Mucosa of descending colon (tissue), 3 donors: ENCODE measurements at regions not wholly inside any gene's neighbourhood (a gene's known extent, or its start where the extent isn't known, plus 50 kb on each side); places are given as distances from the start of the nearest gene placed in this dataset.
"Not testable (repeated sequence)": the region's sequence is repeated elsewhere in the genome, so short reads cannot be mapped to it uniquely, and the experiment has no call there.

Source experiments
- ATAC-seq: fragments of 200-7000 bp; cut with Tn5 transposase; one replicate; pipeline ENCODE4 v1.9.1; 2020; ENCODE audit warnings: mild to moderate bottlenecking, moderate library complexity
- DNase-seq, 3 donors: peaks; one replicate each; pipeline ENCODE4 v3.0.0-alpha.2; 2020
- H3K36me3 ChIP-seq: fragments of 200-600 bp; one replicate; pipeline ENCODE4 v1.8.0; 2021; ENCODE audit warnings: low read depth, mild to moderate bottlenecking
- H3K4me1 ChIP-seq: fragments of 200-600 bp; one replicate; pipeline ENCODE4 v1.8.0; 2021; ENCODE audit warnings: low read depth, mild to moderate bottlenecking
- H3K4me3 ChIP-seq: fragments of 200-600 bp; one replicate; pipeline ENCODE4 v1.8.0; 2021; ENCODE audit warnings: mild to moderate bottlenecking
- H3K9me3 ChIP-seq: fragments of 200-600 bp; one replicate; pipeline ENCODE4 v1.8.0; 2021; ENCODE audit warnings: mild to moderate bottlenecking
- intact Hi-C, 2 donors: fragments of 100-400 bp; cut with DNase I in 1 of 2; cut with micrococcal nuclease in 1 of 2; formaldehyde crosslinking; loops; one replicate each; pipeline versions ENCODE4 v1.11.0 to v1.11.1; 2022; cut with DNase I, micrococcal nuclease
- TF ChIP-seq, protein P1 (sequence below): fragments of 200-600 bp; IDR thresholded peaks from one replicate; pipeline ENCODE4 v1.8.0; 2022; ENCODE audit warnings: antibody characterized with exemption, mild to moderate bottlenecking
- donor health status: DM: no; HTN: no; CAD: no; lungs with moderate emphysema.
- donor health status: DM: no; HTN: no; CAD: no.
- donor health status: DM: no; HTN: yes; CAD: no.

DNA sequence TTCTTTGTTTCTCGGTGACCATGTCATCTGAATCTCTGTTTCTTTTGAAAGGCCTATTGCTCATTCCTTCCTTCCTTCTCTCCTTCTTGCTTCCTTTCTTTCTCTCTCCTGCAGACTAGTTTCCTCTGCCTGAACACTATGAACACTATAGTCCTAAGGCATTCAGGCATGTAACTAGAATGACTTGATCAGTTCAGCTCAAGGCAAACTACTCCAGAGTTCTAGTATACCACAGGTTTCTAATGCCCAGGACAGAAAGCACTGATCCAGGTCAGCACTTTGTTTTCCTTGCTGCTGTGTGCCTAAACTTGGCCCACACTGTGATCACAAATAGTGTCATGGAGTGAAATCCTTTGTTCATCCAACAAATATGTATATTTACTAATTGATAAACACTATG is 324.1 kb upstream of the GJE1 start:
- TF ChIP-seq, protein P1, sequence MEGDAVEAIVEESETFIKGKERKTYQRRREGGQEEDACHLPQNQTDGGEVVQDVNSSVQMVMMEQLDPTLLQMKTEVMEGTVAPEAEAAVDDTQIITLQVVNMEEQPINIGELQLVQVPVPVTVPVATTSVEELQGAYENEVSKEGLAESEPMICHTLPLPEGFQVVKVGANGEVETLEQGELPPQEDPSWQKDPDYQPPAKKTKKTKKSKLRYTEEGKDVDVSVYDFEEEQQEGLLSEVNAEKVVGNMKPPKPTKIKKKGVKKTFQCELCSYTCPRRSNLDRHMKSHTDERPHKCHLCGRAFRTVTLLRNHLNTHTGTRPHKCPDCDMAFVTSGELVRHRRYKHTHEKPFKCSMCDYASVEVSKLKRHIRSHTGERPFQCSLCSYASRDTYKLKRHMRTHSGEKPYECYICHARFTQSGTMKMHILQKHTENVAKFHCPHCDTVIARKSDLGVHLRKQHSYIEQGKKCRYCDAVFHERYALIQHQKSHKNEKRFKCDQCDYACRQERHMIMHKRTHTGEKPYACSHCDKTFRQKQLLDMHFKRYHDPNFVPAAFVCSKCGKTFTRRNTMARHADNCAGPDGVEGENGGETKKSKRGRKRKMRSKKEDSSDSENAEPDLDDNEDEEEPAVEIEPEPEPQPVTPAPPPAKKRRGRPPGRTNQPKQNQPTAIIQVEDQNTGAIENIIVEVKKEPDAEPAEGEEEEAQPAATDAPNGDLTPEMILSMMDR, result no peak
- peaks cover 13% of the 10 kb centered on the region for H3K9me3 ChIP-seq
- no peaks in the 10 kb centered on the region for H3K4me1 ChIP-seq
- H3K4me3 ChIP-seq, result no peak overlapping the region
- no peak for DNase-seq
- intact Hi-C loops, result no loop called here
- no peaks in the 10 kb centered on the region for H3K36me3 ChIP-seq
- no peak for ATAC-seq

DNA sequence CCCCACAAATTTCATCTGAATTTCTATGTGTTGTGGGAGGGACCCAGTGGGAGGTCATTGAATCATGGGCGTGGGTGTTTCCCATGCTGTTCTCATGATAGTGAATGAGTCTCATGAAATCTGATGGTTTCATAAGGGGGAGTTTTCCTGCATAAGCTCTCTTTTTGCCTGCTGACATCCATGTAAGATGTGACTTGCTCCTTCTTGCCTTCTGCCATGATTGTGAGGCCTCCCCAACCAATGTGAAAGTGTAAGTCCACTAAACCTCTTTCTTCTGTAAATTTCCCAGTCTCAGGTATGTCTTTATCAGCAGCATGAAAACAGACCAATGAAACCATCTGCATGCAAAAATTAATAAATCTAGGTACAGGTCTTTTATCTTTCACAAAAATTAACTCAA is 331.8 kb upstream of the GJE1 start:
- H3K4me3 ChIP-seq, ATAC-seq, intact Hi-C loops, H3K36me3 ChIP-seq, H3K4me1 ChIP-seq, DNase-seq: not testable (repeated sequence)
- peaks cover 39% of the 10 kb centered on the region for H3K9me3 ChIP-seq

DNA sequence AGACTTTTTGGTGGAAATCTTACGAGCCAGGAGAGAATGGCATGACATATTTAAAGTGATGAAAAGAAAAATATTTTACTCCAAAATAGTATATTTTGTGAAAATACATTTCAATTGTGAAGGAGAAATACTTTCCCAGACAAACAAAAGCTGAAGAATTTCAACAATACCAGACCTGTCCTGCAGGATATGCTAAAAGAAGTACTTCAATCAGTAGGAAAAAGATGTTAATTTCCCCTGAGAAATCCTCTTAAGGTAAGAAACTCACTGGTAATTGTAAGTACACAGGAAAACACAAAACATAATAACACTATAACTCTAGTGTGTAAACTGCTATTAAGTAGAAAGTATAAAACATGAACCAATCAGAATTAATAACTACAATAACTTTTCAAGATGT is 341.8 kb upstream of the GJE1 start:
- Histone ChIP-seq H3K4me3 (no peak overlapping the region), H3K4me1 (no peaks in the 10 kb centered on the region), H3K36me3 (no peaks in the 10 kb centered on the region), H3K9me3 (peaks cover 23% of the 10 kb centered on the region)
- intact Hi-C loops, result no loop called here
- no peak for ATAC-seq
- TF ChIP-seq, protein P1, result no peak
- no peak for DNase-seq

DNA sequence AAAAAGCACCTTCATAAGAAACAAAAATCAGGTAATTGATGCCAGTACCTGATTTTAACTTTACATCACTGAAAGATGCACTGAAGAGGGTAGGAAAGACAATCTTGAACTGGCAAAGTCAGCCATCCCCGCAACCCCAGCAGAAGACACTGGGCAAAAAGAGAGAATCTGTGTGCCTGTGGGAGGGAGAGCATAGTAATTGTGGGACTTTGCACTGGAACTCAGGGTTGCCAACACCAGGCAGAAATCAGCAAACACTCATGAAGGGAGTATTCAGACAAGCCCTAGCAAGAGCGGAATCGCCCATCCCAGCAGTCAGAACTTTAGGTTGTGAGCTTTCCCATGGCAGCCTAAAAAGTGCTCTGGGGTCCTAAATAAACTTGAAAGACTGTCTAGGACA is 344.6 kb upstream of the GJE1 start:
- H3K36me3 ChIP-seq, result no peaks in the 10 kb centered on the region
- peaks cover 38% of the 10 kb centered on the region for H3K9me3 ChIP-seq
- TF ChIP-seq, protein P1, result no peak
- ATAC-seq (no peak), DNase-seq (no peak)
- H3K4me1 ChIP-seq, result no peaks in the 10 kb centered on the region
- intact Hi-C loops, result no loop called here
- no peak overlapping the region for H3K4me3 ChIP-seq

DNA sequence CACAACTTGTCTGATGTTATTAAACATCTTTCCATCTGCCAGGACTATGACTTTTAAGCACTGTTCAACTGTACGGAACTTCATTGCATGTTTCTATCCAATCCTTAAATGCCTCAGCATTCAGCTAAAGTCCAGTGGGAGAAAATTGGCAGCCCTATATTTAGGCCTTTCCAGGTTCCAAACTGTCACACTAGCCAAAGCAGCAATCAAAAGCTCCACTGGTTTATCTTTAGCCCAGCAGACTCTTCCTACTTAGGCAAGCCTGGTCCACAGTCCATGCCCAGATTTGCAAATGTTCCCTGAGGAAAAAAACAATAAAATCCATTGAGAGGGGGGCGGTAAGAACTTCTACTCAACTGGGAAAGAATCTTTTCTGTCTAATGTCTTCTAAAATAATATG is 349.1 kb upstream of the GJE1 start:
- peaks cover 22% of the 10 kb centered on the region for H3K9me3 ChIP-seq
- no peaks in the 10 kb centered on the region for H3K4me1 ChIP-seq
- H3K4me3 ChIP-seq, result no peak overlapping the region
- H3K36me3 ChIP-seq, result no peaks in the 10 kb centered on the region
- DNase-seq (no peak), ATAC-seq (no peak)
- intact Hi-C loops, result no loop called here
- TF ChIP-seq, protein P1, result no peak

DNA sequence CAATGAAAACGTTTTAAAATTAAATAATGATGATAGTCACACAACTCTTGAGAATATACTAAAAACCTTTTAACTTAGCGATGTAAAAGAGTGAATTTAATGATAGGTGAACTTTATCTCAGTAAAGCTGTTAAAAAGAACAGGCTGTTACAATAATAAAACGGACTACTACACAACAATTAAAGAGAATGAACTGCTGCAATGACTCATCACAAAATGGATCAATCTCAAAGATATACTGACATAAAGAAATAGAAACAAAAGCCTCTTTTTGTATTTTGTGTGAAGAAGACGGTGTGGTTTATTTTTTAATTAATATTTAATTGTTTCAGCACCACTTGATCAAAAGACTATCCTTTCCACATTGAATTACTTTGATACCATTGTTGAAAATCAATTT is 352.4 kb upstream of the GJE1 start:
- no peak overlapping the region for H3K4me3 ChIP-seq
- H3K4me1 ChIP-seq, result no peaks in the 10 kb centered on the region
- no peaks in the 10 kb centered on the region for H3K36me3 ChIP-seq
- H3K9me3 ChIP-seq, result peaks cover 16% of the 10 kb centered on the region
- TF ChIP-seq, protein P1, result no peak
- intact Hi-C loops, result no loop called here
- ATAC-seq (no peak), DNase-seq (no peak)
